ENCODE measurements at regions not wholly inside any gene's neighbourhood (a gene's known extent, or its start where the extent isn't known, plus 50 kb on each side); places are given as distances from the start of the nearest gene placed in this dataset.
"Not testable (repeated sequence)": the region's sequence is repeated elsewhere in the genome, so short reads cannot be mapped to it uniquely, and the experiment has no call there.

DNA sequence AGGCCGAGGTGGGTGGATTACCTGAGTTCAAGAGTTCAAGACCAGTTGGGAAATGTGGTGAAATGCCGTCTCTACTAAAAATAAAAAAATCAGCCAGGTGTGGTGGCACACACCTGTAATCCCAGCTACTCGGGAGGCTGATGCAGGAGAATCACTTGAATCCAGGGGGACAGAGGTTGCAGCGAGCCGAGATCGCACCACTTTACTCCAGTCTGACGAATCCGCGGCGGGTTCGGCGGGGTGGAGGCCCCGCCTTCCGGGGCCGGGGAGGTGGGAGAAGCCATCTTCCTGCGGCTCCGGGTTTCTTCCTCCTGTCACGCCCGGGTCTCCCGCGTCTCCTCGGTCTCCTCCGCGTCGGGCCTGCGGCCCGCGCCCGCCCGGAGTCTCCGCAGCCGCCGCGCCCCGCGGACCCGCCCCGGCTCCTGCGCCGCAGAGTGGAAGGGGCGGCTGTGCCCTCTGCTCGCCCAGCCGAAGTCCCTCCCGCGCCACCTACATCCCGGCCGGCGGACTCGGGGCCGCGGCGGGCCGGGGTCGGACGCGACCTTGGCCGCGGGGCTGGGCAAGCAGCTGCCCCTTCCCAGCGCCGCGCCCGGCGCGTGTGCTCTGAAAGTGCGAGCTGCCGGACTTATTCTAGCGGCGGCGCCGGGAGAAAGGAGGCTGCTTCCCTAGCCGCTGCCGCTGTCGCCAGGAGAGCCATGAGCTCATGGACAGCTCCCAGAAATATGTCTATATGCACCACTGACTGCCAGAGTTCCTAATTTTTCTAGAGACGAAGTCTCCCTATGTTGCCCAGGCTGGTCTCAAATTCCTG, 97.2 kb downstream of the LAT start:
- DNase-seq: peak in 1 of 2 experiments; percentile 24

- DNase-seq: peak in 1 of 2 experiments; percentile 71
Measured at GRCh38 chr16:29074554-29075402, 89.9 kb downstream of the LAT start.

DNA sequence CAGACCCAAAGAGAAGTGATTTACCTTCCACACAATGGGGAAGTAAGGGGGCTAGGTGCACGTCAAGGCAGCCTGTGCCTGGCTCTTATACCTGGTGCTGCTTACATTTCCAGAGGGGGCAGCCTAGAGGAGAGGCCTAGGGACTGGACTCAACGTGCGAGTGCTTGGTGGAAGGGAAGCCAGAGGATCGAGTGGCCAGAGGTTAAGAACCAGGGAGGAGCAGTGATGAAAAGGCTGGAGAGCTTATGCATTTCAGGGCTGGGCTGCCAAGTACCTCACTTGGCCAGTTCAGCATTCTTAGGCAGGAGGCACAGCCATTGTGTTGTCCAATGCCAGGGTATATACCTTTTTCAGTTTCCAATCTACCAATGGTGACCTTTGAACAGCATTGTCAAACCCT, 77.4 kb downstream of the LAT start:
- DNase-seq: not testable (repeated sequence)

GRCh38 chr16:29061467-29061921, 76.6 kb downstream of the LAT start:
- not testable (repeated sequence) for DNase-seq

- DNase-seq: not testable (repeated sequence)
Measured at GRCh38 chr16:29060022-29060810, 75.4 kb downstream of the LAT start.

DNA sequence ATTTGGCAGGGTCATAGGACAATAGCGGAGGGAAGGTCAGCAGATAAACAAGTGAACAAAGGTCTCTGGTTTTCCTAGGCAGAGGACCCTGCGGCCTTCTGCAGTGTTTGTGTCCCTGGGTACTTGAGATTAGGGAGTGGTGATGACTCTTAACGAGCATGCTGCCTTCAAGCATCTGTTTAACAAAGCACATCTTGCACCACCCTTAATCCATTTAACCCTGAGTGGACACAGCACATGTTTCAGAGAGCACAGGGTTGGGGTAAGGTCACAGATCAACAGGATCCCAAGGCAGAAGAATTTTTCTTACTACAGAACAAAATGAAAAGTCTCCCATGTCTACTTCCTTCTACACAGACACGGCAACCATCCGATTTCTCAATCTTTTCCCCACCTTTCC, 74.7 kb downstream of the LAT start:
- DNase-seq: not testable (repeated sequence)
